ENCODE measurements at regions not wholly inside any gene's neighbourhood (a gene's known extent, or its start where the extent isn't known, plus 50 kb on each side); places are given as distances from the start of the nearest gene placed in this dataset.

- DNase-seq: no peak
Observed at GRCh38 chr17:72534265-72534664, 413.4 kb downstream of the SOX9 start.

- DNase-seq: no peak
Observed at GRCh38 chr17:72534776-72535175, 414.0 kb downstream of the SOX9 start.

- no peak for DNase-seq
Observed at GRCh38 chr17:72535346-72535745, 414.5 kb downstream of the SOX9 start.

GRCh38 chr17:72535779-72536178 lies 415.0 kb downstream of the SOX9 start:
- no peak for DNase-seq

- no peak for DNase-seq
Observed at GRCh38 chr17:72536788-72537187, 416.0 kb downstream of the SOX9 start.

GRCh38 chr17:72538443-72538842 lies 417.6 kb downstream of the SOX9 start:
- DNase-seq: no peak

- no peak for DNase-seq
Observed at GRCh38 chr17:72538901-72539352, 418.1 kb downstream of the SOX9 start.

GRCh38 chr17:72539981-72540897 lies 419.4 kb downstream of the SOX9 start:
- peak; percentile 26 for DNase-seq

- no peak for DNase-seq
Observed at GRCh38 chr17:72542317-72542716, 421.5 kb downstream of the SOX9 start.

GRCh38 chr17:72545766-72546165 lies 424.9 kb downstream of the SOX9 start:
- no peak for DNase-seq

GRCh38 chr17:72553051-72553755 lies 432.4 kb downstream of the SOX9 start:
- DNase-seq: no peak

- no peak for DNase-seq
Observed at GRCh38 chr17:72554508-72554907, 433.7 kb downstream of the SOX9 start.

- DNase-seq: no peak
Observed at GRCh38 chr17:72555052-72555451, 434.2 kb downstream of the SOX9 start.

GRCh38 chr17:72556944-72557826 lies 436.4 kb downstream of the SOX9 start:
- DNase-seq: peak; percentile 41

GRCh38 chr17:72558971-72559476 lies 438.2 kb downstream of the SOX9 start:
- DNase-seq: no peak

GRCh38 chr17:72560303-72561247 lies 439.8 kb downstream of the SOX9 start:
- peak; percentile 52 for DNase-seq

GRCh38 chr17:72561266-72561665 lies 440.4 kb downstream of the SOX9 start:
- DNase-seq: no peak

- no peak for DNase-seq
Observed at GRCh38 chr17:72561680-72562079, 440.9 kb downstream of the SOX9 start.

GRCh38 chr17:72562615-72563188 lies 441.9 kb downstream of the SOX9 start:
- no peak for DNase-seq

GRCh38 chr17:72563952-72564351 lies 443.1 kb downstream of the SOX9 start:
- DNase-seq: no peak

- DNase-seq: no peak
Observed at GRCh38 chr17:72565006-72565405, 444.2 kb downstream of the SOX9 start.

All from CD4-positive, alpha-beta T cell treated with Interleukin-4 for 4 hours (primary cell).